ENCODE measurements at regions not wholly inside any gene's neighbourhood (a gene's known extent, or its start where the extent isn't known, plus 50 kb on each side); places are given as distances from the start of the nearest gene placed in this dataset.

- no peaks in the 10 kb centered on the region for H3K4me1 ChIP-seq (ENCODE audit: insufficient read depth)
- H3K27me3 ChIP-seq = no peaks in the 10 kb centered on the region
- no peaks in the 10 kb centered on the region for H3K79me2 ChIP-seq
- 95% methylated on average over 8 of the region's 8 CpGs for WGBS (ENCODE audit: low lambda C conversion rate, missing lambda C conversion rate)
- H4K20me1 ChIP-seq (ENCODE audit: insufficient read depth, poor library complexity, severe bottlenecking) = no peaks in the 10 kb centered on the region
- H2AFZ ChIP-seq = no peak overlapping the region
- H3K9me3 ChIP-seq (ENCODE audit: low read depth) = no peaks in the 10 kb centered on the region
- H3K4me2 ChIP-seq = no peak overlapping the region
- H3K36me3 ChIP-seq (replicated peaks; ENCODE audit: insufficient read depth, low read depth) = no peaks in the 10 kb centered on the region
- no peak overlapping the region for H3K4me3 ChIP-seq
- H3K27ac ChIP-seq = no peak overlapping the region
- H3K9me2 ChIP-seq (replicated peaks; ENCODE audit: insufficient read depth) = no peaks in the 10 kb centered on the region
- no peak for DNase-seq (ENCODE audit: low spot score)
- TF ChIP-seq CTCF (IDR thresholded peaks at IDR 0.05; ENCODE audit: poor library complexity) = no peak
These were observed 59.1 kb upstream of the GLIS3 start for GRCh38 chr9:4359016-4359415.

- no peak overlapping the region for H2AFZ ChIP-seq
- H3K4me2 ChIP-seq = no peak overlapping the region
- H3K27ac ChIP-seq = no peak overlapping the region
- H3K4me1 ChIP-seq (ENCODE audit: insufficient read depth) = no peaks in the 10 kb centered on the region
- TF ChIP-seq EZH2 (IDR thresholded peaks at IDR 0.05; ENCODE audit: borderline replicate concordance) (no peak), CTCF (IDR thresholded peaks at IDR 0.05; ENCODE audit: poor library complexity) (no peak), EZH2phosphoT487 (IDR thresholded peaks at IDR 0.05; ENCODE audit: low read depth, severe bottlenecking, unreplicated experiment) (no peak)
- DNase-seq (ENCODE audit: low spot score) = no peak
- no peaks in the 10 kb centered on the region for H3K27me3 ChIP-seq
- no peaks in the 10 kb centered on the region for H3K36me3 ChIP-seq (replicated peaks; ENCODE audit: insufficient read depth, low read depth)
- no peaks in the 10 kb centered on the region for H3K9me2 ChIP-seq (replicated peaks; ENCODE audit: insufficient read depth)
- H3K9me3 ChIP-seq (ENCODE audit: low read depth) = no peaks in the 10 kb centered on the region
- whole genome bisulfite sequencing (ENCODE audit: low lambda C conversion rate, missing lambda C conversion rate) = 89% methylated on average over 3 of the region's 3 CpGs
- no peaks in the 10 kb centered on the region for H3K79me2 ChIP-seq
- no peak overlapping the region for H3K4me3 ChIP-seq
- H4K20me1 ChIP-seq (ENCODE audit: insufficient read depth, poor library complexity, severe bottlenecking) = no peaks in the 10 kb centered on the region
These were observed 58.1 kb upstream of the GLIS3 start for GRCh38 chr9:4357929-4358328.

- no peaks in the 10 kb centered on the region for H3K9me3 ChIP-seq (ENCODE audit: low read depth)
- H3K79me2 ChIP-seq = no peaks in the 10 kb centered on the region
- H3K27ac ChIP-seq = no peak overlapping the region
- H3K9me2 ChIP-seq (replicated peaks; ENCODE audit: insufficient read depth) = no peaks in the 10 kb centered on the region
- DNase-seq (ENCODE audit: low spot score) = no peak
- H3K36me3 ChIP-seq (replicated peaks; ENCODE audit: insufficient read depth, low read depth) = no peaks in the 10 kb centered on the region
- no peak overlapping the region for H3K4me2 ChIP-seq
- TF ChIP-seq EZH2phosphoT487 (IDR thresholded peaks at IDR 0.05; ENCODE audit: low read depth, severe bottlenecking, unreplicated experiment) (no peak), EZH2 (IDR thresholded peaks at IDR 0.05; ENCODE audit: borderline replicate concordance) (no peak), CTCF (IDR thresholded peaks at IDR 0.05; ENCODE audit: poor library complexity) (no peak)
- H2AFZ ChIP-seq = no peak overlapping the region
- no peaks in the 10 kb centered on the region for H3K4me1 ChIP-seq (ENCODE audit: insufficient read depth)
- H3K4me3 ChIP-seq = no peak overlapping the region
- no peaks in the 10 kb centered on the region for H3K27me3 ChIP-seq
- 86% methylated on average over 2 of the region's 2 CpGs for WGBS (ENCODE audit: low lambda C conversion rate, missing lambda C conversion rate)
- no peaks in the 10 kb centered on the region for H4K20me1 ChIP-seq (ENCODE audit: insufficient read depth, poor library complexity, severe bottlenecking)
These were observed 56.4 kb upstream of the GLIS3 start for GRCh38 chr9:4356306-4356705.

- Histone ChIP-seq H3K4me3 (no peak overlapping the region), H3K36me3 (replicated peaks; ENCODE audit: insufficient read depth, low read depth) (no peaks in the 10 kb centered on the region), H3K9me2 (replicated peaks; ENCODE audit: insufficient read depth) (no peaks in the 10 kb centered on the region), H2AFZ (no peak overlapping the region), H3K9me3 (ENCODE audit: low read depth) (no peaks in the 10 kb centered on the region), H3K4me1 (ENCODE audit: insufficient read depth) (no peaks in the 10 kb centered on the region), H4K20me1 (ENCODE audit: insufficient read depth, poor library complexity, severe bottlenecking) (no peaks in the 10 kb centered on the region), H3K27ac (peak overlapping the region; percentile 37), H3K4me2 (no peak overlapping the region), H3K79me2 (no peaks in the 10 kb centered on the region), H3K27me3 (no peaks in the 10 kb centered on the region)
- peak; percentile 31 for DNase-seq (ENCODE audit: low spot score)
- TF ChIP-seq CTCF (IDR thresholded peaks at IDR 0.05; ENCODE audit: poor library complexity) (no peak), EZH2phosphoT487 (IDR thresholded peaks at IDR 0.05; ENCODE audit: low read depth, severe bottlenecking, unreplicated experiment) (no peak), EZH2 (IDR thresholded peaks at IDR 0.05; ENCODE audit: borderline replicate concordance) (no peak)
- WGBS (ENCODE audit: low lambda C conversion rate, missing lambda C conversion rate) = 78% methylated on average over 3 of the region's 3 CpGs
These were observed 53.4 kb upstream of the GLIS3 start for GRCh38 chr9:4353236-4353635.
